ENCODE measurements at regions not wholly inside any gene's neighbourhood (a gene's known extent, or its start where the extent isn't known, plus 50 kb on each side); places are given as distances from the start of the nearest gene placed in this dataset.

DNA sequence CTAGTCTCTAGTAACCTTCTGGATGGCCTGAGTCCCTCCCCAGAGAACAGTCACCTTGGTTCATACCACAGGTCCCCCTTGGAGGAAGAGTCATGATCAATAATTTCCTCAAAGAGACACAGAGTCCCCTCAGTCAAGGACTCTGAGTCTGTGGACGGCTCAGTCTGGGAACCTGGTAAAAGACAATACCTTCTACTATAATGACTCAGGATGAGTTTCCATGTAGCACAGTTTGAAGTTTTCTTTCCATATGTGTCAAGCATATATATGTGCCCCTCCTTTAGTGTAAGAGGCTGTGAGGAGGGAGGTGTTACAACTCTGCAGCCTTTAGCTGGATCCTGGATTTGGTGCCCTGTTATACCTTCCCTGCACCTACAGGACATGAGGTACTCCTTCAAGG lies 54.4 kb upstream of the TSKU start:
- TF ChIP-seq CHD2 (IDR thresholded peaks at IDR 0.05; ENCODE audit: low read length, partially characterized antibody) = no peak
- TF ChIP-seq, protein P1, sequence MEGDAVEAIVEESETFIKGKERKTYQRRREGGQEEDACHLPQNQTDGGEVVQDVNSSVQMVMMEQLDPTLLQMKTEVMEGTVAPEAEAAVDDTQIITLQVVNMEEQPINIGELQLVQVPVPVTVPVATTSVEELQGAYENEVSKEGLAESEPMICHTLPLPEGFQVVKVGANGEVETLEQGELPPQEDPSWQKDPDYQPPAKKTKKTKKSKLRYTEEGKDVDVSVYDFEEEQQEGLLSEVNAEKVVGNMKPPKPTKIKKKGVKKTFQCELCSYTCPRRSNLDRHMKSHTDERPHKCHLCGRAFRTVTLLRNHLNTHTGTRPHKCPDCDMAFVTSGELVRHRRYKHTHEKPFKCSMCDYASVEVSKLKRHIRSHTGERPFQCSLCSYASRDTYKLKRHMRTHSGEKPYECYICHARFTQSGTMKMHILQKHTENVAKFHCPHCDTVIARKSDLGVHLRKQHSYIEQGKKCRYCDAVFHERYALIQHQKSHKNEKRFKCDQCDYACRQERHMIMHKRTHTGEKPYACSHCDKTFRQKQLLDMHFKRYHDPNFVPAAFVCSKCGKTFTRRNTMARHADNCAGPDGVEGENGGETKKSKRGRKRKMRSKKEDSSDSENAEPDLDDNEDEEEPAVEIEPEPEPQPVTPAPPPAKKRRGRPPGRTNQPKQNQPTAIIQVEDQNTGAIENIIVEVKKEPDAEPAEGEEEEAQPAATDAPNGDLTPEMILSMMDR (IDR thresholded peaks at IDR 0.05) = no peak
- TF ChIP-seq, protein P2, sequence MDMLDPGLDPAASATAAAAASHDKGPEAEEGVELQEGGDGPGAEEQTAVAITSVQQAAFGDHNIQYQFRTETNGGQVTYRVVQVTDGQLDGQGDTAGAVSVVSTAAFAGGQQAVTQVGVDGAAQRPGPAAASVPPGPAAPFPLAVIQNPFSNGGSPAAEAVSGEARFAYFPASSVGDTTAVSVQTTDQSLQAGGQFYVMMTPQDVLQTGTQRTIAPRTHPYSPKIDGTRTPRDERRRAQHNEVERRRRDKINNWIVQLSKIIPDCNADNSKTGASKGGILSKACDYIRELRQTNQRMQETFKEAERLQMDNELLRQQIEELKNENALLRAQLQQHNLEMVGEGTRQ (IDR thresholded peaks at IDR 0.05) = no peak
- TF ChIP-seq, protein P3, sequence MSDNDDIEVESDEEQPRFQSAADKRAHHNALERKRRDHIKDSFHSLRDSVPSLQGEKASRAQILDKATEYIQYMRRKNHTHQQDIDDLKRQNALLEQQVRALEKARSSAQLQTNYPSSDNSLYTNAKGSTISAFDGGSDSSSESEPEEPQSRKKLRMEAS (IDR thresholded peaks at IDR 0.05) = no peak
- no peak for TF ChIP-seq BHLHE40 (IDR thresholded peaks at IDR 0.05; ENCODE audit: low read depth, low read length)
- no peak for TF ChIP-seq RAD21 (conservative IDR thresholded peaks at IDR 0.05 in 1 of 2, IDR thresholded peaks at IDR 0.05 in 1 of 2)
- no peak for TF ChIP-seq CEBPB (IDR thresholded peaks at IDR 0.05)
- no peak for TF ChIP-seq CBX2 (IDR thresholded peaks at IDR 0.05; ENCODE audit: borderline replicate concordance, low read depth)
- no peak for TF ChIP-seq POLR2A (IDR thresholded peaks at IDR 0.05; ENCODE audit: low read length)
- no peak for TF ChIP-seq SMC3 (IDR thresholded peaks at IDR 0.05)
- no peak for TF ChIP-seq RNF2 (IDR thresholded peaks at IDR 0.05; ENCODE audit: borderline replicate concordance, low read depth)
